ENCODE measurements at regions not wholly inside any gene's neighbourhood (a gene's known extent, or its start where the extent isn't known, plus 50 kb on each side); places are given as distances from the start of the nearest gene placed in this dataset.

GRCh38 chr9:111114486-111114885, 76.2 kb upstream of the LPAR1 start:
- no peaks in the 10 kb centered on the region for H3K9me3 ChIP-seq
- intact Hi-C loops (cut with DNase I, micrococcal nuclease), result no loop called here
- no peaks in the 10 kb centered on the region for H3K4me1 ChIP-seq (ENCODE audit: low read depth)
- no peak for ATAC-seq
- TF ChIP-seq CTCF (IDR thresholded peaks at IDR 0.05), result no peak
- H3K4me3 ChIP-seq, result no peak overlapping the region
- no peaks in the 10 kb centered on the region for H3K36me3 ChIP-seq (ENCODE audit: low read depth)
- no peak for DNase-seq

- H3K4me1 ChIP-seq (ENCODE audit: low read depth), result no peaks in the 10 kb centered on the region
- TF ChIP-seq CTCF (IDR thresholded peaks at IDR 0.05), result no peak
- no peaks in the 10 kb centered on the region for H3K36me3 ChIP-seq (ENCODE audit: low read depth)
- DNase-seq (no peak), ATAC-seq (no peak)
- intact Hi-C loops (cut with DNase I, micrococcal nuclease), result no loop called here
- no peaks in the 10 kb centered on the region for H3K9me3 ChIP-seq
- no peak overlapping the region for H3K4me3 ChIP-seq
Measured at GRCh38 chr9:111113712-111114111, 75.4 kb upstream of the LPAR1 start.

- intact Hi-C loops (cut with DNase I, micrococcal nuclease), result no loop called here
- ATAC-seq (no peak), DNase-seq (no peak)
- Histone ChIP-seq H3K9me3 (no peaks in the 10 kb centered on the region), H3K4me1 (ENCODE audit: low read depth) (no peaks in the 10 kb centered on the region), H3K36me3 (ENCODE audit: low read depth) (no peaks in the 10 kb centered on the region), H3K4me3 (no peak overlapping the region)
- TF ChIP-seq CTCF (IDR thresholded peaks at IDR 0.05), result no peak
Measured at GRCh38 chr9:111110805-111111204, 72.5 kb upstream of the LPAR1 start.

- Histone ChIP-seq H3K4me1 (ENCODE audit: low read depth) (no peaks in the 10 kb centered on the region), H3K4me3 (no peak overlapping the region), H3K9me3 (no peaks in the 10 kb centered on the region), H3K36me3 (ENCODE audit: low read depth) (no peaks in the 10 kb centered on the region)
- intact Hi-C loops (cut with DNase I, micrococcal nuclease), result no loop called here
- TF ChIP-seq CTCF (IDR thresholded peaks at IDR 0.05), result no peak
- DNase-seq (no peak), ATAC-seq (no peak)
Measured at GRCh38 chr9:111108946-111109345, 70.7 kb upstream of the LPAR1 start.

- Histone ChIP-seq H3K4me1 (ENCODE audit: low read depth) (no peaks in the 10 kb centered on the region), H3K4me3 (no peak overlapping the region), H3K9me3 (no peaks in the 10 kb centered on the region), H3K36me3 (ENCODE audit: low read depth) (no peaks in the 10 kb centered on the region)
- TF ChIP-seq CTCF (IDR thresholded peaks at IDR 0.05), result no peak
- DNase-seq (no peak), ATAC-seq (no peak)
- intact Hi-C loops (cut with DNase I, micrococcal nuclease), result no loop called here
Measured at GRCh38 chr9:111107141-111107540, 68.9 kb upstream of the LPAR1 start.

- no peaks in the 10 kb centered on the region for H3K36me3 ChIP-seq (ENCODE audit: low read depth)
- ATAC-seq, result no peak
- H3K9me3 ChIP-seq, result no peaks in the 10 kb centered on the region
- no peak overlapping the region for H3K4me3 ChIP-seq
- no peak for TF ChIP-seq CTCF (IDR thresholded peaks at IDR 0.05)
- no peaks in the 10 kb centered on the region for H3K4me1 ChIP-seq (ENCODE audit: low read depth)
- intact Hi-C loops (cut with DNase I, micrococcal nuclease), result no loop called here
- no peak for DNase-seq
Measured at GRCh38 chr9:111106202-111106601, 67.9 kb upstream of the LPAR1 start.

Measured in mucosa of descending colon (tissue), 3 donors.